ENCODE measurements at regions not wholly inside any gene's neighbourhood (a gene's known extent, or its start where the extent isn't known, plus 50 kb on each side); places are given as distances from the start of the nearest gene placed in this dataset.

DNA sequence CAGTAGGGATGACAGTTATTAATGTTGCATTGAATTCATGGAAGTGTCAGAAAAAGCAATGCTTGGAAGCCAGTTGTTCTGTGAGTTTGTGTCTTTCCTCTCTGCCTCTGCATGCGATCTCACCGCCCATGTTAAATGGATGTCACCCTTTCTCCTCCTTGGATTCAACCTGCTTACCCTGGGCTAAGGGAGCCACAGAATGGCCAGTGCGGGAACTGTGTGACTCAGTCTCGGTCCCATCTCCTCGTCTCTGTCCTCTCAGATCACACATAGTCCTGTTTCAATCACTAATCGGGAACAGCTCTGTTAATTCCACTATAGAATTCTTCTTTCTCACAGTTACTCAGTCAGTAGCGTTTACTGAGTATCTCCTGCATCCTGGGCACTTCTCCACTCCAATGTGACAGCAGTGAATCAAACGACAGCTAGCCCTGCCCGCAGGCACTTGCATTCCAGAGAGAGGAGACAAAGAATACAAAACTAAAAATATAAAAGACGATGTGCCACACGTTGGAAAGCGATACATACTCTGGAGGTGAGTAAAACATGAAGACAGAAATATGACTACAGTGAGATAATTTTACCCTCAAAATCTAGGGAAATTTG is 53.6 kb upstream of the TLR3 start (continued):
- TF ChIP-seq TEAD1 (CRISPR knock-in tag; IDR thresholded peaks at IDR 0.05) (no peak), TEAD4 (CRISPR knock-in tag; IDR thresholded peaks at IDR 0.05) (no peak), JUN (CRISPR knock-in tag; IDR thresholded peaks at IDR 0.05) (no peak), ZNF263 (CRISPR knock-in tag; IDR thresholded peaks at IDR 0.05; ENCODE audit: low read depth) (no peak), CREM (CRISPR knock-in tag; IDR thresholded peaks at IDR 0.05) (no peak)
- TF ChIP-seq, protein P1, sequence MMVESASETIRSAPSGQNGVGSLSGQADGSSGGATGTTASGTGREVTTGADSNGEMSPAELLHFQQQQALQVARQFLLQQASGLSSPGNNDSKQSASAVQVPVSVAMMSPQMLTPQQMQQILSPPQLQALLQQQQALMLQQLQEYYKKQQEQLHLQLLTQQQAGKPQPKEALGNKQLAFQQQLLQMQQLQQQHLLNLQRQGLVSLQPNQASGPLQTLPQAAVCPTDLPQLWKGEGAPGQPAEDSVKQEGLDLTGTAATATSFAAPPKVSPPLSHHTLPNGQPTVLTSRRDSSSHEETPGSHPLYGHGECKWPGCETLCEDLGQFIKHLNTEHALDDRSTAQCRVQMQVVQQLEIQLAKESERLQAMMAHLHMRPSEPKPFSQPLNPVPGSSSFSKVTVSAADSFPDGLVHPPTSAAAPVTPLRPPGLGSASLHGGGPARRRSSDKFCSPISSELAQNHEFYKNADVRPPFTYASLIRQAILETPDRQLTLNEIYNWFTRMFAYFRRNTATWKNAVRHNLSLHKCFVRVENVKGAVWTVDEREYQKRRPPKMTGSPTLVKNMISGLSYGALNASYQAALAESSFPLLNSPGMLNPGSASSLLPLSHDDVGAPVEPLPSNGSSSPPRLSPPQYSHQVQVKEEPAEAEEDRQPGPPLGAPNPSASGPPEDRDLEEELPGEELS (CRISPR knock-in tag; IDR thresholded peaks at IDR 0.05) = no peak
- TF ChIP-seq, protein P2, sequence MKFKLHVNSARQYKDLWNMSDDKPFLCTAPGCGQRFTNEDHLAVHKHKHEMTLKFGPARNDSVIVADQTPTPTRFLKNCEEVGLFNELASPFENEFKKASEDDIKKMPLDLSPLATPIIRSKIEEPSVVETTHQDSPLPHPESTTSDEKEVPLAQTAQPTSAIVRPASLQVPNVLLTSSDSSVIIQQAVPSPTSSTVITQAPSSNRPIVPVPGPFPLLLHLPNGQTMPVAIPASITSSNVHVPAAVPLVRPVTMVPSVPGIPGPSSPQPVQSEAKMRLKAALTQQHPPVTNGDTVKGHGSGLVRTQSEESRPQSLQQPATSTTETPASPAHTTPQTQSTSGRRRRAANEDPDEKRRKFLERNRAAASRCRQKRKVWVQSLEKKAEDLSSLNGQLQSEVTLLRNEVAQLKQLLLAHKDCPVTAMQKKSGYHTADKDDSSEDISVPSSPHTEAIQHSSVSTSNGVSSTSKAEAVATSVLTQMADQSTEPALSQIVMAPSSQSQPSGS (CRISPR knock-in tag; IDR thresholded peaks at IDR 0.05; ENCODE audit: borderline replicate concordance, low read depth) = no peak
- TF ChIP-seq, protein P3, sequence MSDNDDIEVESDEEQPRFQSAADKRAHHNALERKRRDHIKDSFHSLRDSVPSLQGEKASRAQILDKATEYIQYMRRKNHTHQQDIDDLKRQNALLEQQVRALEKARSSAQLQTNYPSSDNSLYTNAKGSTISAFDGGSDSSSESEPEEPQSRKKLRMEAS (CRISPR knock-in tag; IDR thresholded peaks at IDR 0.05) = no peak
- TF ChIP-seq, protein P4, sequence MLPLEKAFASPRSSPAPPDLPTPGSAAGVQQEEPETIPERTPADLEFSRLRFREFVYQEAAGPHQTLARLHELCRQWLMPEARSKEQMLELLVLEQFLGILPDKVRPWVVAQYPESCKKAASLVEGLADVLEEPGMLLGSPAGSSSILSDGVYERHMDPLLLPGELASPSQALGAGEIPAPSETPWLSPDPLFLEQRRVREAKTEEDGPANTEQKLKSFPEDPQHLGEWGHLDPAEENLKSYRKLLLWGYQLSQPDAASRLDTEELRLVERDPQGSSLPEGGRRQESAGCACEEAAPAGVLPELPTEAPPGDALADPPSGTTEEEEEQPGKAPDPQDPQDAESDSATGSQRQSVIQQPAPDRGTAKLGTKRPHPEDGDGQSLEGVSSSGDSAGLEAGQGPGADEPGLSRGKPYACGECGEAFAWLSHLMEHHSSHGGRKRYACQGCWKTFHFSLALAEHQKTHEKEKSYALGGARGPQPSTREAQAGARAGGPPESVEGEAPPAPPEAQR (CRISPR knock-in tag; IDR thresholded peaks at IDR 0.05) = no peak

DNA sequence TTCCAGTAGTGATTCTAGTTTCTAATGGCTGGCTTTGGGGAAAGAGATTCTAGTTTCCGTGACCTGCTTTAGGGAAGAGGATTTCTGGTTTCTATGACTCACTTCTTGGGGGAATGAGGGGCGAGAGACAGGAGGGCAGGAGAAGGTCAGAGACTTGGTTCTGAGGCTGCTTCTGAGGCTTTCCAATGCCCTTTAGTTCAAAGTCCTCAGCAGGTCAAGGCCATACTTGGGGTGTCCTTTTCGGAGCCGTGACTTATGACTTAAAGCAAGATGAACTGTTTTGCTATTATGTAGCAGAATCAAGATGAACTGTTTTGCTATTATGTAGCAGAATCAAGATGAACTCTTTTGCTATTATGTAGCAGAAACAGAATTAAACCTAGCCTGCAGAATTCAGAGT is 52.2 kb upstream of the TLR3 start:
- peaks cover 56% of the 10 kb centered on the region for H3K4me1 Mint-ChIP-seq
- no peak overlapping the region for H3K27ac Mint-ChIP-seq
- DNase-seq (ENCODE audit: low spot score) (no peak), ATAC-seq (no peak)
- H3K36me3 Mint-ChIP-seq = no peaks in the 10 kb centered on the region
- H3K27me3 Mint-ChIP-seq (ENCODE audit: low read depth) = peaks cover 4% of the 10 kb centered on the region; the same call in 1 of the 2 replicates
- peaks cover 6% of the 10 kb centered on the region for H3K9me3 Mint-ChIP-seq
- CTCF ChIA-PET = interaction anchor here (1.1 kb wide), 1 partner anchor 121 kb away, joined by 3 read pairs; no protein-coding TSS in a partner anchor
- H3K4me3 Mint-ChIP-seq = no peak overlapping the region
- POLR2A ChIA-PET = no interaction called here
- TF ChIP-seq RELA (CRISPR knock-in tag; IDR thresholded peaks at IDR 0.05; ENCODE audit: borderline replicate concordance) (no peak), KAT7 (CRISPR knock-in tag; IDR thresholded peaks at IDR 0.05; ENCODE audit: borderline replicate concordance) (no peak), ZNF317 (CRISPR knock-in tag; IDR thresholded peaks at IDR 0.05; ENCODE audit: borderline replicate concordance, low read depth) (no peak), NR2C2 (CRISPR knock-in tag; IDR thresholded peaks at IDR 0.05) (no peak), SOX15 (CRISPR knock-in tag; IDR thresholded peaks at IDR 0.05) (no peak), FOXP1 (CRISPR knock-in tag; IDR thresholded peaks at IDR 0.05; ENCODE audit: borderline replicate concordance) (no peak), ZBTB21 (CRISPR knock-in tag; IDR thresholded peaks at IDR 0.05; ENCODE audit: borderline replicate concordance) (no peak), GTF2I (CRISPR knock-in tag; conservative IDR thresholded peaks at IDR 0.05) (no peak)
- TF ChIP-seq, protein P5, sequence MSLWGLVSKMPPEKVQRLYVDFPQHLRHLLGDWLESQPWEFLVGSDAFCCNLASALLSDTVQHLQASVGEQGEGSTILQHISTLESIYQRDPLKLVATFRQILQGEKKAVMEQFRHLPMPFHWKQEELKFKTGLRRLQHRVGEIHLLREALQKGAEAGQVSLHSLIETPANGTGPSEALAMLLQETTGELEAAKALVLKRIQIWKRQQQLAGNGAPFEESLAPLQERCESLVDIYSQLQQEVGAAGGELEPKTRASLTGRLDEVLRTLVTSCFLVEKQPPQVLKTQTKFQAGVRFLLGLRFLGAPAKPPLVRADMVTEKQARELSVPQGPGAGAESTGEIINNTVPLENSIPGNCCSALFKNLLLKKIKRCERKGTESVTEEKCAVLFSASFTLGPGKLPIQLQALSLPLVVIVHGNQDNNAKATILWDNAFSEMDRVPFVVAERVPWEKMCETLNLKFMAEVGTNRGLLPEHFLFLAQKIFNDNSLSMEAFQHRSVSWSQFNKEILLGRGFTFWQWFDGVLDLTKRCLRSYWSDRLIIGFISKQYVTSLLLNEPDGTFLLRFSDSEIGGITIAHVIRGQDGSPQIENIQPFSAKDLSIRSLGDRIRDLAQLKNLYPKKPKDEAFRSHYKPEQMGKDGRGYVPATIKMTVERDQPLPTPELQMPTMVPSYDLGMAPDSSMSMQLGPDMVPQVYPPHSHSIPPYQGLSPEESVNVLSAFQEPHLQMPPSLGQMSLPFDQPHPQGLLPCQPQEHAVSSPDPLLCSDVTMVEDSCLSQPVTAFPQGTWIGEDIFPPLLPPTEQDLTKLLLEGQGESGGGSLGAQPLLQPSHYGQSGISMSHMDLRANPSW (CRISPR knock-in tag; conservative IDR thresholded peaks at IDR 0.05; ENCODE audit: low read depth) = no peak
- TF ChIP-seq, protein P6, sequence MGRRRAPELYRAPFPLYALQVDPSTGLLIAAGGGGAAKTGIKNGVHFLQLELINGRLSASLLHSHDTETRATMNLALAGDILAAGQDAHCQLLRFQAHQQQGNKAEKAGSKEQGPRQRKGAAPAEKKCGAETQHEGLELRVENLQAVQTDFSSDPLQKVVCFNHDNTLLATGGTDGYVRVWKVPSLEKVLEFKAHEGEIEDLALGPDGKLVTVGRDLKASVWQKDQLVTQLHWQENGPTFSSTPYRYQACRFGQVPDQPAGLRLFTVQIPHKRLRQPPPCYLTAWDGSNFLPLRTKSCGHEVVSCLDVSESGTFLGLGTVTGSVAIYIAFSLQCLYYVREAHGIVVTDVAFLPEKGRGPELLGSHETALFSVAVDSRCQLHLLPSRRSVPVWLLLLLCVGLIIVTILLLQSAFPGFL (CRISPR knock-in tag; IDR thresholded peaks at IDR 0.05; ENCODE audit: borderline replicate concordance) = no peak
- TF ChIP-seq, protein P7, sequence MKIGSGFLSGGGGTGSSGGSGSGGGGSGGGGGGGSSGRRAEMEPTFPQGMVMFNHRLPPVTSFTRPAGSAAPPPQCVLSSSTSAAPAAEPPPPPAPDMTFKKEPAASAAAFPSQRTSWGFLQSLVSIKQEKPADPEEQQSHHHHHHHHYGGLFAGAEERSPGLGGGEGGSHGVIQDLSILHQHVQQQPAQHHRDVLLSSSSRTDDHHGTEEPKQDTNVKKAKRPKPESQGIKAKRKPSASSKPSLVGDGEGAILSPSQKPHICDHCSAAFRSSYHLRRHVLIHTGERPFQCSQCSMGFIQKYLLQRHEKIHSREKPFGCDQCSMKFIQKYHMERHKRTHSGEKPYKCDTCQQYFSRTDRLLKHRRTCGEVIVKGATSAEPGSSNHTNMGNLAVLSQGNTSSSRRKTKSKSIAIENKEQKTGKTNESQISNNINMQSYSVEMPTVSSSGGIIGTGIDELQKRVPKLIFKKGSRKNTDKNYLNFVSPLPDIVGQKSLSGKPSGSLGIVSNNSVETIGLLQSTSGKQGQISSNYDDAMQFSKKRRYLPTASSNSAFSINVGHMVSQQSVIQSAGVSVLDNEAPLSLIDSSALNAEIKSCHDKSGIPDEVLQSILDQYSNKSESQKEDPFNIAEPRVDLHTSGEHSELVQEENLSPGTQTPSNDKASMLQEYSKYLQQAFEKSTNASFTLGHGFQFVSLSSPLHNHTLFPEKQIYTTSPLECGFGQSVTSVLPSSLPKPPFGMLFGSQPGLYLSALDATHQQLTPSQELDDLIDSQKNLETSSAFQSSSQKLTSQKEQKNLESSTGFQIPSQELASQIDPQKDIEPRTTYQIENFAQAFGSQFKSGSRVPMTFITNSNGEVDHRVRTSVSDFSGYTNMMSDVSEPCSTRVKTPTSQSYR (CRISPR knock-in tag; IDR thresholded peaks at IDR 0.05) = no peak
- TF ChIP-seq, protein P1 (CRISPR knock-in tag; IDR thresholded peaks at IDR 0.05) = no peak
- TF ChIP-seq, protein P8, sequence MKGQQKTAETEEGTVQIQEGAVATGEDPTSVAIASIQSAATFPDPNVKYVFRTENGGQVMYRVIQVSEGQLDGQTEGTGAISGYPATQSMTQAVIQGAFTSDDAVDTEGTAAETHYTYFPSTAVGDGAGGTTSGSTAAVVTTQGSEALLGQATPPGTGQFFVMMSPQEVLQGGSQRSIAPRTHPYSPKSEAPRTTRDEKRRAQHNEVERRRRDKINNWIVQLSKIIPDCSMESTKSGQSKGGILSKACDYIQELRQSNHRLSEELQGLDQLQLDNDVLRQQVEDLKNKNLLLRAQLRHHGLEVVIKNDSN (CRISPR knock-in tag; IDR thresholded peaks at IDR 0.05) = no peak
